Upper lobe of right lung (tissue), 1 donor: ENCODE measurements at regions not wholly inside any gene's neighbourhood (a gene's known extent, or its start where the extent isn't known, plus 50 kb on each side); places are given as distances from the start of the nearest gene placed in this dataset.

Source experiments
- ATAC-seq: fragments of 200-7000 bp; cut with Tn5 transposase; one replicate; pipeline ENCODE4 v1.9.1; 2020; ENCODE audit warnings: mild to moderate bottlenecking, moderate library complexity
- DNase-seq: peaks from one replicate; pipeline ENCODE4 v3.0.0-alpha.2; 2020
- H3K27ac ChIP-seq: fragments of 200-600 bp; one replicate; pipeline ENCODE4 v1.8.0; 2022
- H3K27me3 ChIP-seq: fragments of 200-600 bp; one replicate; pipeline ENCODE4 v1.8.0; 2022; ENCODE audit warnings: mild to moderate bottlenecking
- H3K36me3 ChIP-seq: fragments of 200-600 bp; one replicate; pipeline ENCODE4 v1.8.0; 2022
- H3K4me1 ChIP-seq: fragments of 200-600 bp; one replicate; pipeline ENCODE4 v1.8.0; 2022
- H3K4me3 ChIP-seq: fragments of 200-600 bp; one replicate; pipeline ENCODE4 v1.8.0; 2022; ENCODE audit warnings: mild to moderate bottlenecking
- H3K9me3 ChIP-seq: fragments of 200-600 bp; one replicate; pipeline ENCODE4 v1.8.0; 2022
- CTCF ChIP-seq: fragments of 200-600 bp; IDR thresholded peaks from one replicate; pipeline ENCODE4 v1.8.0; 2022; ENCODE audit warnings: antibody characterized with exemption
- intact Hi-C: fragments of 100-400 bp; cut with DNase I; formaldehyde crosslinking; loops from one replicate; pipeline ENCODE4 v1.11.0; 2022
- donor health status: DM: no; HTN: yes; CAD: no; lungs with severe emphysema.

- no peak for ATAC-seq
These were observed 49.9 kb downstream of the CNTN3 start for GRCh38 chr3:74564560-74564959.

GRCh38 chr3:74562558-74563269 is 51.7 kb downstream of the CNTN3 start:
- no peaks in the 10 kb centered on the region for H3K9me3 ChIP-seq
- no peak overlapping the region for H3K27ac ChIP-seq
- no peak overlapping the region for H3K4me3 ChIP-seq
- TF ChIP-seq CTCF = no peak
- H3K4me1 ChIP-seq = no peaks in the 10 kb centered on the region
- no peaks in the 10 kb centered on the region for H3K36me3 ChIP-seq
- intact Hi-C loops = no loop called here
- ATAC-seq (no peak), DNase-seq (no peak)
- no peaks in the 10 kb centered on the region for H3K27me3 ChIP-seq

More at GRCh38 chr3:74564560-74564959, 49.9 kb downstream of the CNTN3 start:
- Histone ChIP-seq H3K27ac (no peak overlapping the region), H3K9me3 (no peaks in the 10 kb centered on the region), H3K36me3 (no peaks in the 10 kb centered on the region), H3K27me3 (no peaks in the 10 kb centered on the region), H3K4me1 (no peaks in the 10 kb centered on the region), H3K4me3 (no peak overlapping the region)
- no peak for TF ChIP-seq CTCF
- DNase-seq = no peak
- intact Hi-C loops = no loop called here

GRCh38 chr3:74561881-74562280 is 52.6 kb downstream of the CNTN3 start:
- Histone ChIP-seq H3K4me1 (no peaks in the 10 kb centered on the region), H3K4me3 (no peak overlapping the region), H3K9me3 (no peaks in the 10 kb centered on the region), H3K27me3 (no peaks in the 10 kb centered on the region), H3K27ac (no peak overlapping the region), H3K36me3 (no peaks in the 10 kb centered on the region)
- no peak for TF ChIP-seq CTCF
- ATAC-seq (no peak), DNase-seq (no peak)
- intact Hi-C loops = no loop called here

GRCh38 chr3:74559261-74559660 is 55.2 kb downstream of the CNTN3 start:
- no peak for TF ChIP-seq CTCF
- DNase-seq = no peak
- no peak overlapping the region for H3K27ac ChIP-seq
- ATAC-seq = no peak
- no peaks in the 10 kb centered on the region for H3K27me3 ChIP-seq
- intact Hi-C loops = no loop called here
- no peak overlapping the region for H3K4me3 ChIP-seq
- no peaks in the 10 kb centered on the region for H3K4me1 ChIP-seq
- no peaks in the 10 kb centered on the region for H3K9me3 ChIP-seq
- H3K36me3 ChIP-seq = no peaks in the 10 kb centered on the region

GRCh38 chr3:74550686-74551085 is 63.8 kb downstream of the CNTN3 start:
- H3K4me3 ChIP-seq = no peak overlapping the region
- no peaks in the 10 kb centered on the region for H3K4me1 ChIP-seq
- no peaks in the 10 kb centered on the region for H3K36me3 ChIP-seq
- intact Hi-C loops = no loop called here
- ATAC-seq (no peak), DNase-seq (no peak)
- no peaks in the 10 kb centered on the region for H3K9me3 ChIP-seq
- H3K27me3 ChIP-seq = no peaks in the 10 kb centered on the region
- no peak for TF ChIP-seq CTCF
- no peak overlapping the region for H3K27ac ChIP-seq

- Histone ChIP-seq H3K4me3 (no peak overlapping the region), H3K4me1 (no peaks in the 10 kb centered on the region), H3K27me3 (no peaks in the 10 kb centered on the region), H3K36me3 (no peaks in the 10 kb centered on the region), H3K27ac (no peak overlapping the region), H3K9me3 (no peaks in the 10 kb centered on the region)
- no peak for ATAC-seq
- intact Hi-C loops = no loop called here
- no peak for TF ChIP-seq CTCF
- no peak for DNase-seq
These were observed 68.0 kb downstream of the CNTN3 start for GRCh38 chr3:74546426-74546825.
